CD14-positive monocyte (primary cell): ENCODE measurements at regions not wholly inside any gene's neighbourhood (a gene's known extent, or its start where the extent isn't known, plus 50 kb on each side); places are given as distances from the start of the nearest gene placed in this dataset.

ENCODE experiments used
- DNase-seq, 3 donors: peaks; one replicate each; pipeline ENCODE4 v3.0.0-alpha.2; 2011 to 2022
- H2AFZ ChIP-seq: 2 replicates; pipeline ENCODE4 v1.6.0; 2012; ENCODE audit warnings: mild to moderate bottlenecking, low read depth, low read length, inconsistent platforms; ENCODE audit not compliant: insufficient read depth, poor library complexity, severe bottlenecking
- H3K27ac ChIP-seq, 2 donors: 1 replicate in 1 of 2; 2 replicates in 1 of 2; pipeline ENCODE4 v1.5.1; 2012 to 2013; ENCODE audit warnings: low read length in 2 of 2, control low read depth in 1 of 2, inconsistent platforms in 1 of 2, low read depth in 1 of 2, mild to moderate bottlenecking in 1 of 2
- H3K27me3 ChIP-seq, 2 donors: one replicate each; pipeline versions ENCODE4 v1.6.0 to v1.6.1; 2011 to 2013; ENCODE audit warnings: low read length in 2 of 2; ENCODE audit not compliant: control insufficient read depth in 2 of 2, insufficient read depth in 2 of 2
- H3K36me3 ChIP-seq, 2 donors: replicated peaks in 1 of 2; 1 replicate in 1 of 2; 2 replicates in 1 of 2; pipeline versions ENCODE4 v1.5.1 to v1.6.1; 2012 to 2013; ENCODE audit warnings: low read length in 2 of 2, control low read depth in 1 of 2, inconsistent platforms in 1 of 2, mild to moderate bottlenecking in 1 of 2; ENCODE audit not compliant: insufficient read depth in 2 of 2, control insufficient read depth in 1 of 2
- H3K4me1 ChIP-seq, 2 donors: 1 replicate in 1 of 2; 2 replicates in 1 of 2; pipeline versions ENCODE4 v1.5.1 to v1.6.1; 2012 to 2013; ENCODE audit warnings: low read length in 2 of 2, control low read depth in 1 of 2, inconsistent platforms in 1 of 2, mild to moderate bottlenecking in 1 of 2, moderate library complexity in 1 of 2; ENCODE audit not compliant: insufficient read depth in 2 of 2, control insufficient read depth in 1 of 2
- H3K4me2 ChIP-seq: replicated peaks from 2 replicates; pipeline ENCODE3; 2012; ENCODE audit warnings: low read length, moderate library complexity, mild to moderate bottlenecking; ENCODE audit not compliant: poor library complexity, severe bottlenecking; ENCODE audit errors: extremely low read depth
- H3K4me3 ChIP-seq, 3 experiments: fragments of 200-600 bp in 1 of 3; sonication (generic) in 1 of 3; replicated peaks in 1 of 3; 1 replicate in 2 of 3; 2 replicates in 1 of 3; pipeline ENCODE4 v1.5.1; 2011 to 2013; ENCODE audit warnings: low read length in 3 of 3, mild to moderate bottlenecking in 3 of 3, control low read depth in 2 of 3, low read depth in 2 of 3, inconsistent platforms in 1 of 3, moderate library complexity in 1 of 3
- H3K79me2 ChIP-seq: 2 replicates; pipeline ENCODE4 v1.6.0; 2012; ENCODE audit warnings: mild to moderate bottlenecking, control low read depth, inconsistent platforms, low read length, moderate library complexity; ENCODE audit not compliant: insufficient read depth
- H3K9ac ChIP-seq: 2 replicates; pipeline ENCODE4 v1.6.0; 2017; ENCODE audit warnings: low read length, mild to moderate bottlenecking; ENCODE audit not compliant: insufficient read depth, poor library complexity, severe bottlenecking
- H3K9me3 ChIP-seq, 2 donors: replicated peaks in 1 of 2; 1 replicate in 1 of 2; 2 replicates in 1 of 2; pipeline versions ENCODE4 v1.5.1 to v1.6.1; 2012 to 2013; ENCODE audit warnings: low read length in 2 of 2, control low read depth in 1 of 2; ENCODE audit not compliant: control insufficient read depth in 1 of 2, insufficient read depth in 1 of 2
- H4K20me1 ChIP-seq: 2 replicates; pipeline ENCODE4 v1.6.0; 2012; ENCODE audit warnings: mild to moderate bottlenecking, low read length, control low read depth, moderate library complexity; ENCODE audit not compliant: insufficient read depth
- H3K27ac Mint-ChIP-seq, 7 donors: one replicate each; pipeline ENCODE4 v1.8.0; 2020; ENCODE audit warnings: mild to moderate bottlenecking in 7 of 7, mixed read lengths in 7 of 7, moderate library complexity in 6 of 7, inconsistent platforms in 2 of 7
- H3K27me3 Mint-ChIP-seq, 3 donors: one replicate each; pipeline ENCODE4 v1.8.0; 2021 to 2022; ENCODE audit warnings: low read depth in 3 of 3, mild to moderate bottlenecking in 3 of 3, mixed read lengths in 3 of 3, moderate library complexity in 3 of 3, inconsistent platforms in 1 of 3
- H3K36me3 Mint-ChIP-seq, 2 donors: one replicate each; pipeline ENCODE4 v1.8.0; 2020; ENCODE audit warnings: mixed read lengths in 2 of 2, inconsistent platforms in 1 of 2, mild to moderate bottlenecking in 1 of 2
- H3K4me1 Mint-ChIP-seq: one replicate; pipeline ENCODE4 v1.8.0; 2020; ENCODE audit warnings: mild to moderate bottlenecking, mixed read lengths
- H3K4me3 Mint-ChIP-seq, 2 donors: one replicate each; pipeline ENCODE4 v1.8.0; 2020; ENCODE audit warnings: mild to moderate bottlenecking in 2 of 2, mixed read lengths in 2 of 2, moderate library complexity in 1 of 2
- H3K9me3 Mint-ChIP-seq, 7 donors: one replicate each; pipeline ENCODE4 v1.8.0; 2020 to 2022; ENCODE audit warnings: mixed read lengths in 7 of 7, mild to moderate bottlenecking in 6 of 7, moderate library complexity in 6 of 7, inconsistent platforms in 2 of 7
- CTCF ChIP-seq: fragments of 200-600 bp; IDR thresholded peaks from one replicate; pipeline ENCODE4 v1.8.0; 2022; ENCODE audit warnings: antibody characterized with exemption, mild to moderate bottlenecking
- WGBS: methylation state at CpG from one replicate; pipeline ENCODE4 v1.1.5; 2013; ENCODE audit warnings: missing lambda C conversion rate; ENCODE audit not compliant: insufficient coverage; 5-methylcytosine and 5-hydroxymethylcytosine counted together
- intact Hi-C, 2 donors: fragments of 100-400 bp; cut with micrococcal nuclease; formaldehyde crosslinking; loops; one replicate each; pipeline versions ENCODE4 v1.15.0 to v1.15.1; 2023

DNA sequence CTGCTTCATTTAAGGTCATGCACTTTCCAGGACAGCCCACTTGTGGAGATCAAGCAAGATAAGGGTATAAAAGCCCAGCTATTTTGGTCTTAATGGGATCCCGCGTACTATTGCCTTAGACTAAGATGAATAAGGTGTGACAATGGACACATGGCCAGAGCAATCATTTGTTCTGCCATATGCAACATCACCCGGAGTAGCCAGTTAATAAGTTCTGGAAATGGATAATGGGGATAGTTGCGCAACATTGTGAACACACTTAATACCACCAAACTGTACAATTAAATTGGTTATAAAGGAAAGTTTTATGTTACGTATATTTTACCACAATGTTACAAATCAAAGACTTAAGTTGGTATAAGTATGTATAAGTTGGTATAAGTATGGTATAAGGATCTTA lies 674.5 kb downstream of the HDGFL1 start:
- Histone ChIP-seq H3K27me3 (no peaks in the 10 kb centered on the region), H3K9me3 (peaks cover 7 to 8% of the 10 kb centered on the region in 2 donors), H2AFZ (no peak overlapping the region), H3K4me1 (no peaks in the 10 kb centered on the region), H3K79me2 (no peaks in the 10 kb centered on the region), H3K4me3 (no peak overlapping the region), H3K9ac (no peak overlapping the region), H3K36me3 (no peaks in the 10 kb centered on the region), H3K4me2 (no peak overlapping the region), H3K27ac (no peak overlapping the region), H4K20me1 (no peaks in the 10 kb centered on the region)
- TF ChIP-seq CTCF, result no peak
- intact Hi-C loops, result no loop called here
- DNase-seq, result no peak
- WGBS, result no CpG with 5 or more reads among the region's 5 CpGs
- H3K27me3 Mint-ChIP-seq, result peaks cover 0 to 2% (median 0%) of the 10 kb centered on the region in 3 donors
- peaks cover 0 to 6% (median 2%) of the 10 kb centered on the region in 7 donors for H3K9me3 Mint-ChIP-seq
- H3K4me1 Mint-ChIP-seq, result no peaks in the 10 kb centered on the region
- H3K4me3 Mint-ChIP-seq, result no peak overlapping the region
- H3K27ac Mint-ChIP-seq, result no peak overlapping the region
- no peaks in the 10 kb centered on the region for H3K36me3 Mint-ChIP-seq

DNA sequence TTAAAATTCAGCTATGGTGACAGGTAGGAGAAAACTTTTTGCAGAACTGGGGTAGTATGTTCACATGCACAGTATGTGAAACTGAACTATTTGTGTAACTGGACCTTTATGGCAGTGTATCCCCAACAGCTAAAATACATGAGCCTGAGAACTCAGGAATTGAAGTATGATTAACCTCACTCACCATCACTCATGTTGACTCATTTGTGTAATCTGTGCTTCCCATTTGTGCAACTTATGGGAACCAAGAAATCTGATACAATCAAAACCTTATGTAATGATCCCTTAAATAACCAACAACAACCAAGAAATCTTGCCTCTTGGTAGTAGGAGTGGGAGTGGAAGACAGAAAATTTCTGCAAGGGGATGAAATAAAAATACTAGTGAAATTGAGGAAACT lies 674.9 kb downstream of the HDGFL1 start:
- DNase-seq, result no peak
- Mint-ChIP-seq H3K4me3 (no peak overlapping the region), H3K4me1 (no peaks in the 10 kb centered on the region), H3K36me3 (no peaks in the 10 kb centered on the region), H3K9me3 (peaks cover 0 to 6% (median 2%) of the 10 kb centered on the region in 7 donors), H3K27ac (no peak overlapping the region), H3K27me3 (peaks cover 0 to 2% (median 0%) of the 10 kb centered on the region in 3 donors)
- intact Hi-C loops, result no loop called here
- Histone ChIP-seq H3K27me3 (no peaks in the 10 kb centered on the region), H3K4me3 (no peak overlapping the region), H4K20me1 (no peaks in the 10 kb centered on the region), H3K27ac (no peak overlapping the region), H2AFZ (no peak overlapping the region), H3K9me3 (peaks cover 3 to 7% of the 10 kb centered on the region in 2 donors), H3K4me2 (no peak overlapping the region), H3K36me3 (no peaks in the 10 kb centered on the region), H3K79me2 (no peaks in the 10 kb centered on the region), H3K9ac (no peak overlapping the region), H3K4me1 (no peaks in the 10 kb centered on the region)
- no peak for TF ChIP-seq CTCF
